ENCODE measurements at regions not wholly inside any gene's neighbourhood (a gene's known extent, or its start where the extent isn't known, plus 50 kb on each side); places are given as distances from the start of the nearest gene placed in this dataset.
A peak's percentile ranks its signal among the peaks of the same experiment; 100 is the strongest.

DNA sequence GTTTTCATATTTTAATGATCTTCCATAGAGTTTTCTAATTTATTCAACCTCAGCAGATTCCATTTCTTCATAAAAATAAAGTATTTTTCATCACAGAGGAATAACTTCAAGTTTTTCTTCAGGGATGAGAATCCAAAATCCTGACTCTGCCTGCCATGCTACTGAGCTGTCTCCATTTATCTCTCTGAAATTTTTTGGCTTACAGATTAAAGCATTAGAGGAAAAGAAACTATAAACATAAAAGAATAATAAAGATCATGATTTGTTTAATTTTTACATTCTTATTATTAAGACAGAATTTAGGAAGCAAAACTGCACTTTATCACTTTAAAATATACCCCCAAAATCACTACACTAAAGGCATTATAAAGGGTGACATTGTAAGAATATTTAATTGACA lies 301.8 kb upstream of the NFE2L3 start:
- TF ChIP-seq CTCF (IDR thresholded peaks at IDR 0.05; ENCODE audit: insufficient read depth, low read length, missing control alignments) = no peak
- H3K4me3 ChIP-seq (ENCODE audit: low read depth, low read length) = no peak overlapping the region
- ChIA-PET CTCF (interaction anchor here (0.9 to 10.8 kb wide), 8 partner anchors 8 to 591 kb away, joined by 3 to 199 read pairs (median 20); no protein-coding TSS in a partner anchor), POLR2A (interaction anchor here (0.6 kb wide), 1 partner anchor 725 kb away, joined by 3 read pairs; no protein-coding TSS in a partner anchor)
- DNase-seq (ENCODE audit: low read depth, low spot score) = no peak

GRCh38 chr7:25850735-25851134 lies 301.3 kb upstream of the NFE2L3 start:
- ChIA-PET CTCF (interaction anchor here (0.9 to 10.8 kb wide), 19 partner anchors 9 to 1321 kb away, joined by 3 to 199 read pairs (median 6); no protein-coding TSS in a partner anchor), POLR2A (no interaction called here)
- TF ChIP-seq CTCF (IDR thresholded peaks at IDR 0.05; ENCODE audit: insufficient read depth, low read length, missing control alignments) = no peak
- no peak overlapping the region for H3K4me3 ChIP-seq (ENCODE audit: low read depth, low read length)
- no peak for DNase-seq (ENCODE audit: low read depth, low spot score)

DNA sequence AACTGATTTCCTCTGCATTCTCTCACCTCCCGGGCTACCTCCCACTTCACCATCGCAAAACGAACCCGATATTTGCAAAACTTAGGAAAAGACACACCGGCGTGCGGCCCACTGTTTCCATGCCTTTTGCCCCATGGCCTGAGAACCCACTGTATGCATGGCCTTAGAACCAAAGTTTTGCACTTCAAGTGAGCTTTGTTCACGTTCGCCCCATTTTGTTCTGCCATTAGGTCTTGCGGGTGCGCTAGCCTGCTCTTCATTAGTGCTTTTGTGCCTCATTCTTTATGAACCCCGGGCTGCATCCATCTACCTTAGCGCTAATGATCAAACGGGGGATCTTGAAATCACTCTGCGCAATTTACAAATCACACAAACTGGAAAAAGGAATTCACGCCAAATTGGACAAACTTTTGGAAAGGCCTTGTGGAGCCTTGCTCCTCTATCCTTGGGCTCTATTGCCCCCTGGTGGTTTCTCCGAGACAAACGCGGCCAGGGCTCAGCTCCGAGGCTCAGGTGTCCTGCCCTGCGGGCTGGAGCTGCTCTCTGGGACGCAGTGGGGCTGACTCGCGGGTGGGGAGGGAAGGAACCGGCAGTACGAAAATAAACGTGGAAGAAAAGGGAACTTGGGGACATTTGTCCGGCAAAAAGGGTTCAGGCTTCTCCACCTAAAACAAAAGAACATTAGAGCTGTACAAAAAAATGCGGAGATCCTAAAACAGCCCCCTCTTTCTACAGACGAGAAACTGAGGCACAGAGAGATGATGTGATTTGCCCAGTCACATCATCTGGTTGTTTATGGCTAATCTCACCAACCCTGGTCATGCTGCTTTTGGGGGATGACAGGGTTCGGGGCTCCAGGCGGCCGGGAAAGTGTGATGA lies 300.4 kb upstream of the NFE2L3 start:
- peak; percentile 88 for TF ChIP-seq CTCF (IDR thresholded peaks at IDR 0.05; ENCODE audit: insufficient read depth, low read length, missing control alignments)
- POLR2A ChIA-PET = interaction anchor here (0.5 kb wide), 1 partner anchor 51 kb away, joined by 3 read pairs; no protein-coding TSS in a partner anchor
- H3K4me3 ChIP-seq (ENCODE audit: low read depth, low read length) = peak overlapping the region; percentile 4; the same call in 1 of the 2 replicates
- CTCF ChIA-PET = interaction anchor here (0.8 to 10.8 kb wide), 25 partner anchors 9 to 1320 kb away, joined by 3 to 199 read pairs (median 4); no protein-coding TSS in a partner anchor
- no peak for DNase-seq (ENCODE audit: low read depth, low spot score)

GRCh38 chr7:25852211-25852938 lies 299.6 kb upstream of the NFE2L3 start:
- POLR2A ChIA-PET = no interaction called here
- peak overlapping the region; percentile 4; the same call in 1 of the 2 replicates for H3K4me3 ChIP-seq (ENCODE audit: low read depth, low read length)

DNA sequence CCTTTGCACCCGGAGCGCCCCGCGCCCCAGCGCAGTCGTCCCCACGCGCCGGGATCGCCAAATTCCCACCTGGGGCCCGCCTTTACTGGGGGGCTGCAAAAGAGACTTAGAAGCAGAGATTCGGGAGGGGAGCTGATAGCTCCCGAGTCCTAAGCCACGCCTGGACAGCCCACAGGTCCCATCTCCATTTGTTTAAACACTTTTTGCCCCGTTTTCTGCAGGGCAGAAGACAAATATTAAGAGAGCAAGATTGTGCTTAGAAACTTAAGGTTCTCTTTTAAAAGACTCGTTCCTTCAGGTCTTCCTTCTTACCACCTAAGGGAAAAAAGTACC lies 299.1 kb upstream of the NFE2L3 start:
- ChIA-PET POLR2A (no interaction called here), CTCF (interaction anchor here (0.9 to 10.8 kb wide), 9 partner anchors 9 to 593 kb away, joined by 3 to 199 read pairs (median 13); no protein-coding TSS in a partner anchor)
- no peak for DNase-seq (ENCODE audit: low read depth, low spot score)
- no peak for TF ChIP-seq CTCF (IDR thresholded peaks at IDR 0.05; ENCODE audit: insufficient read depth, low read length, missing control alignments)
- H3K4me3 ChIP-seq (ENCODE audit: low read depth, low read length) = no peak overlapping the region

More at GRCh38 chr7:25852211-25852938, 299.6 kb upstream of the NFE2L3 start:
- no peak for TF ChIP-seq CTCF (IDR thresholded peaks at IDR 0.05; ENCODE audit: insufficient read depth, low read length, missing control alignments)
- CTCF ChIA-PET = interaction anchor here (0.8 to 10.8 kb wide), 23 partner anchors 9 to 1319 kb away, joined by 3 to 199 read pairs (median 4); no protein-coding TSS in a partner anchor
- DNase-seq (ENCODE audit: low read depth, low spot score) = no peak

All from AG04449 (cell line).